Natural killer cell (primary cell): ENCODE measurements at regions not wholly inside any gene's neighbourhood (a gene's known extent, or its start where the extent isn't known, plus 50 kb on each side); places are given as distances from the start of the nearest gene placed in this dataset.

Experiments
- ATAC-seq, 3 donors: fragments of 150-1000 bp in 2 of 3; fragments of 200-7000 bp in 1 of 3; cut with Tn5 transposase; 1 replicate in 1 of 3; 2 replicates in 2 of 3; pipeline ENCODE4 v1.10.0; 2021; ENCODE audit warnings: mild to moderate bottlenecking in 2 of 3, moderate library complexity in 2 of 3
- DNase-seq, 2 donors: peaks; one replicate each; pipeline versions ENCODE4 v3.0.0 to v3.0.0-alpha.2; 2013 to 2021; ENCODE audit warnings: mixed read lengths in 1 of 2
- H3K27ac ChIP-seq: one replicate; pipeline ENCODE4 v1.5.1; 2013; ENCODE audit warnings: mild to moderate bottlenecking, low read length
- H3K27me3 ChIP-seq: one replicate; pipeline ENCODE4 v1.6.1; 2013; ENCODE audit warnings: low read length; ENCODE audit not compliant: control insufficient read depth, insufficient read depth
- H3K36me3 ChIP-seq: one replicate; pipeline ENCODE4 v1.6.1; 2013; ENCODE audit warnings: low read length; ENCODE audit not compliant: control insufficient read depth, insufficient read depth
- H3K4me1 ChIP-seq: one replicate; pipeline ENCODE4 v1.6.1; 2013; ENCODE audit warnings: low read length; ENCODE audit not compliant: control insufficient read depth, insufficient read depth
- H3K4me3 ChIP-seq: one replicate; pipeline ENCODE4 v1.5.1; 2013; ENCODE audit warnings: low read length
- H3K9me3 ChIP-seq: one replicate; pipeline ENCODE4 v1.6.1; 2013; ENCODE audit warnings: low read length; ENCODE audit not compliant: control insufficient read depth, insufficient read depth
- H3K27ac Mint-ChIP-seq, 2 donors: one replicate each; pipeline ENCODE4 v1.8.0; 2022; ENCODE audit warnings: mild to moderate bottlenecking in 2 of 2, mixed read lengths in 2 of 2, moderate library complexity in 1 of 2
- H3K27me3 Mint-ChIP-seq, 2 donors: one replicate each; pipeline ENCODE4 v1.8.0; 2022; ENCODE audit warnings: low read depth in 2 of 2, mixed read lengths in 2 of 2
- H3K36me3 Mint-ChIP-seq: one replicate; pipeline ENCODE4 v1.8.0; 2022; ENCODE audit warnings: mixed read lengths
- H3K4me1 Mint-ChIP-seq, 2 donors: one replicate each; pipeline ENCODE4 v1.8.0; 2022; ENCODE audit warnings: mixed read lengths in 2 of 2
- H3K4me3 Mint-ChIP-seq: one replicate; pipeline ENCODE4 v1.8.0; 2022; ENCODE audit warnings: mild to moderate bottlenecking, moderate library complexity, mixed read lengths
- H3K9me3 Mint-ChIP-seq, 2 donors: one replicate each; pipeline ENCODE4 v1.8.0; 2022; ENCODE audit warnings: mixed read lengths in 2 of 2
- CTCF ChIP-seq: fragments of 200-600 bp; IDR thresholded peaks from one replicate; pipeline ENCODE4 v1.8.0; 2022; ENCODE audit warnings: antibody characterized with exemption
- WGBS: methylation state at CpG from one replicate; pipeline ENCODE4 v1.1.7; 2013; ENCODE audit warnings: missing lambda C conversion rate; ENCODE audit not compliant: insufficient coverage; 5-methylcytosine and 5-hydroxymethylcytosine counted together
- intact Hi-C: fragments of 100-400 bp; cut with micrococcal nuclease; formaldehyde crosslinking; loops from one replicate; pipeline ENCODE4 v1.14.2; 2022

- Histone ChIP-seq H3K36me3 (no peaks in the 10 kb centered on the region), H3K4me1 (no peaks in the 10 kb centered on the region), H3K4me3 (no peak overlapping the region), H3K9me3 (no peaks in the 10 kb centered on the region), H3K27me3 (no peaks in the 10 kb centered on the region), H3K27ac (no peak overlapping the region)
- DNase-seq (no peak), ATAC-seq (no peak)
- no peak for TF ChIP-seq CTCF
- intact Hi-C loops: no loop called here
- H3K27me3 Mint-ChIP-seq: peaks cover 0 to 8% of the 10 kb centered on the region in 2 donors
- no peaks in the 10 kb centered on the region for H3K4me1 Mint-ChIP-seq
- WGBS: 43% methylated on average over 7 of the region's 8 CpGs
- H3K27ac Mint-ChIP-seq: no peak overlapping the region
- peaks cover 0 to 3% of the 10 kb centered on the region in 2 donors for H3K9me3 Mint-ChIP-seq
- H3K4me3 Mint-ChIP-seq: no peak overlapping the region
- H3K36me3 Mint-ChIP-seq: no peaks in the 10 kb centered on the region
Measured at GRCh38 chrX:77223046-77223445, 224.1 kb upstream of the FGF16 start.

GRCh38 chrX:77264490-77264889 lies 182.7 kb upstream of the FGF16 start:
- Histone ChIP-seq H3K9me3 (no peaks in the 10 kb centered on the region), H3K27me3 (no peaks in the 10 kb centered on the region), H3K27ac (no peak overlapping the region), H3K36me3 (no peaks in the 10 kb centered on the region), H3K4me3 (no peak overlapping the region), H3K4me1 (no peaks in the 10 kb centered on the region)
- no peaks in the 10 kb centered on the region for H3K4me1 Mint-ChIP-seq
- ATAC-seq: no peak
- H3K27me3 Mint-ChIP-seq: no peaks in the 10 kb centered on the region
- H3K4me3 Mint-ChIP-seq: no peak overlapping the region
- 46% methylated on average over 2 of the region's 2 CpGs for WGBS
- intact Hi-C loops: no loop called here
- no peak for DNase-seq
- H3K9me3 Mint-ChIP-seq: peaks cover 10 to 15% of the 10 kb centered on the region in 2 donors
- no peaks in the 10 kb centered on the region for H3K36me3 Mint-ChIP-seq
- no peak overlapping the region for H3K27ac Mint-ChIP-seq
- no peak for TF ChIP-seq CTCF

- WGBS: 90% methylated on average over 1 of the region's 1 CpG
Measured at GRCh38 chrX:77275392-77275791, 171.8 kb upstream of the FGF16 start.

More at GRCh38 chrX:77275392-77275791, 171.8 kb upstream of the FGF16 start:
- intact Hi-C loops: no loop called here
- no peak for TF ChIP-seq CTCF
- no peak overlapping the region for H3K27ac Mint-ChIP-seq
- Histone ChIP-seq H3K27ac (no peak overlapping the region), H3K4me3 (no peak overlapping the region), H3K9me3 (no peaks in the 10 kb centered on the region), H3K4me1 (no peaks in the 10 kb centered on the region), H3K36me3 (no peaks in the 10 kb centered on the region), H3K27me3 (no peaks in the 10 kb centered on the region)
- ATAC-seq: no peak
- H3K27me3 Mint-ChIP-seq: no peaks in the 10 kb centered on the region
- no peak for DNase-seq
- no peaks in the 10 kb centered on the region for H3K36me3 Mint-ChIP-seq
- H3K4me1 Mint-ChIP-seq: no peaks in the 10 kb centered on the region
- peaks cover 0 to 9% of the 10 kb centered on the region in 2 donors for H3K9me3 Mint-ChIP-seq
- no peak overlapping the region for H3K4me3 Mint-ChIP-seq
